ENCODE measurements at regions not wholly inside any gene's neighbourhood (a gene's known extent, or its start where the extent isn't known, plus 50 kb on each side); places are given as distances from the start of the nearest gene placed in this dataset.
A peak's percentile ranks its signal among the peaks of the same experiment; 100 is the strongest.

DNA sequence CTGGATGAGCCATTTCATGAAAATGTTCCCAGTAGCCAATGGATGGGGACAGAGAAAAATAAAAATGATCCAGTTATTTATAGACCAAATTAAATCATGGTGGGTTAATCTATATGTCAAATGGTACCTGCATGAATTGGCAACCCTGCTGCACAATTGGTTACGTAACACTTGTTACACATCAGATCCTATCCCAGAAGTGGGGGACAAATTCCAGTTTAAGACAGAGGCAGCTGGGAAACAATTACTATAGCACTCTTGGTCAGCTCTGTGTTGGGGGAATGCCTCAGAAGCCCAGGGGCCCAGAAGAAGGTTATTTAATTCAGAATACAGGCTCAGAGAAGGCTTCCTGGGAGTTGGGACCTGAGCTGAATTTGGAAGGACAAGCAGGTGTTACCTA is 81.1 kb upstream of the FLT1 start:
- intact Hi-C loops (cut with DNase I): no loop called here
- Histone ChIP-seq H3K4me3 (no peak overlapping the region), H3K27me3 (no peaks in the 10 kb centered on the region), H3K27ac (no peak overlapping the region), H3K9me3 (no peaks in the 10 kb centered on the region), H3K4me1 (no peaks in the 10 kb centered on the region), H3K36me3 (no peaks in the 10 kb centered on the region)
- ATAC-seq (no peak), DNase-seq (no peak)
- WGBS (ENCODE audit: insufficient coverage, low coverage, low lambda C conversion rate, missing lambda C conversion rate): 33% methylated on average over 1 of the region's 1 CpG
- no peak for TF ChIP-seq CTCF (IDR thresholded peaks at IDR 0.05)
- TF ChIP-seq POLR2A (IDR thresholded peaks at IDR 0.05): no peak

GRCh38 chr13:28575200-28575599 is 80.3 kb upstream of the FLT1 start:
- Histone ChIP-seq H3K27ac (peak overlapping the region in 2 of 3 donors; percentile 10 to 55), H3K9me3 (no peaks in the 10 kb centered on the region), H3K36me3 (no peaks in the 10 kb centered on the region), H3K27me3 (no peaks in the 10 kb centered on the region), H3K4me3 (no peak overlapping the region), H3K4me1 (no peaks in the 10 kb centered on the region)
- no peak for DNase-seq
- intact Hi-C loops (cut with DNase I): no loop called here
- WGBS (ENCODE audit: insufficient coverage, low coverage, low lambda C conversion rate, missing lambda C conversion rate): 54% methylated on average over 6 of the region's 8 CpGs
- no peak for ATAC-seq
- TF ChIP-seq CTCF (IDR thresholded peaks at IDR 0.05): no peak
- TF ChIP-seq POLR2A (IDR thresholded peaks at IDR 0.05): no peak

- ATAC-seq (peak; percentile 72 to 89 (median 79)), DNase-seq (peak in 1 of 3 donors; percentile 39)
- 26% methylated on average over 6 of the region's 10 CpGs for WGBS (ENCODE audit: insufficient coverage, low coverage, low lambda C conversion rate, missing lambda C conversion rate)
- Histone ChIP-seq H3K36me3 (no peaks in the 10 kb centered on the region), H3K9me3 (no peaks in the 10 kb centered on the region), H3K27me3 (no peaks in the 10 kb centered on the region), H3K27ac (peak overlapping the region in 2 of 3 donors; percentile 15 to 26), H3K4me3 (no peak overlapping the region), H3K4me1 (no peaks in the 10 kb centered on the region)
- TF ChIP-seq POLR2A (IDR thresholded peaks at IDR 0.05) (no peak), CTCF (IDR thresholded peaks at IDR 0.05) (no peak)
- intact Hi-C loops (cut with DNase I): no loop called here
Observed at GRCh38 chr13:28574617-28575142, 79.8 kb upstream of the FLT1 start.

DNA sequence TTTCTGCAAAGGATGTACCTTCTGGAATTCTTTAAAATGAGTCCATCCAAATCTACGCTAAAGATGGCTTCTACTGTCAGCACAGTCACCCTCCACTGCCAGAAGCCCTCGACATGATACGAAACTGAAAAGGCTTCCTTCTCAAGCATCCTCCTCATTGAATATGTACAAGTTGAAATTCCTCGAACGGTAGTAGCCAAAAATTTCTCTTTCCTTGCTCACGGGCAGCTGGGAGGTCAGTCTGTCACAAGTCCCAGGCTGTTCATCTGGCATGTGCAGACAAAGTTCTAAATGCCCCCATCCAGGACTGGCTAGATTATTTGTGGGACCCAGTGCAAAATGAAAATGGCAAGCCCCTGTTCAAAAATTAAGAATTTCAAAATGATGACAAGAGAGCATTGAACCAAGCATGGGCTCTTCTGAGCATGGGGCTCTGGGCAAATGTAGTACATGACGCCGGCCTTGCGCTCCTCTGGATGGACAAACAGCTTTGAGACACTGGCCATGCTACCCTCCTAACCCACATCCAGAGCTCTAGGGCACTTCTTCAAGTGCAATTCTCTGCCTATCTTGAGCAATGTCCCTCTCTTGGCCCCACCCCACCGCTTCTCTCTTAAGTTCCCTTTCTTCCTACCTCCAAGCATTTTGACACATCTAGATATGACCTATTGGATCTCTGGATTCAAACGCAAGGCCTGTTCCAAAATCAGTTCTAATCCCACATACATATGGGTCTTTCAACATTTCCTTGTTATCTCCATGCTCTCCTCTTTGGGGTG is 78.9 kb upstream of the FLT1 start:
- peak in 3 of 4 donors; percentile 20 to 52 (median 30) for ATAC-seq
- DNase-seq: no peak
- TF ChIP-seq CTCF (IDR thresholded peaks at IDR 0.05): no peak
- TF ChIP-seq POLR2A (IDR thresholded peaks at IDR 0.05): no peak
- Histone ChIP-seq H3K9me3 (no peaks in the 10 kb centered on the region), H3K4me1 (no peaks in the 10 kb centered on the region), H3K36me3 (no peaks in the 10 kb centered on the region), H3K27ac (peak overlapping the region in 2 of 3 donors; percentile 15 to 26), H3K4me3 (no peak overlapping the region), H3K27me3 (no peaks in the 10 kb centered on the region)
- 82% methylated on average over 10 of the region's 11 CpGs for WGBS (ENCODE audit: insufficient coverage, low coverage, low lambda C conversion rate, missing lambda C conversion rate)
- intact Hi-C loops (cut with DNase I): no loop called here

Measured in right lobe of liver (tissue), 6 donors.